K562 (cell line): ENCODE measurements at regions not wholly inside any gene's neighbourhood (a gene's known extent, or its start where the extent isn't known, plus 50 kb on each side); places are given as distances from the start of the nearest gene placed in this dataset.

Experiments used
- ATAC-seq: fragments of 200-7000 bp; cut with Tn5 transposase; 3 replicates; pipeline ENCODE4 v1.9.1; 2020; ENCODE audit warnings: moderate library complexity
- BruUV-seq: library from RNA; stranded (reverse); fragments of 400-500 nt; replicated peaks from 2 replicates; lab custom pipeline; 2021; lab: Mats Ljungman, UMichigan
- CTCF ChIA-PET: fragments of 300-600 bp; formaldehyde crosslinking; extraction: SDS; loops from one replicate; lab custom pipeline; 2021; ENCODE audit warnings: low intra/inter-chr PET ratio; lab: Yijun Ruan, JAX
- POLR2A ChIA-PET: fragments of 300-600, 350-650 bp; sonication (Branson Sonifier 250); formaldehyde crosslinking; extraction: SDS; loops from one replicate; lab custom pipeline; 2021; ENCODE audit warnings: antibody characterized with exemption, inconsistent platforms; lab: Yijun Ruan, JAX
- DNase-seq, 4 experiments: peaks; one replicate each; pipeline versions ENCODE4 v3.0.0 to v3.0.0-alpha.2; 2011 to 2018; ENCODE audit warnings: low spot score in 3 of 4, mixed read lengths in 3 of 4; ENCODE audit errors: extremely low read depth in 1 of 4
- FAIRE-seq: peaks from 2 replicates; lab custom pipeline; 2011; peaks lifted over from hg19 to GRCh38; lab: Jason Lieb, UNC
- H2AFZ ChIP-seq: 2 replicates; pipeline ENCODE4 v1.6.0; 2011; ENCODE audit warnings: low read depth, low read length, control low read depth, inconsistent platforms
- H3K27ac ChIP-seq: fragments of 200-600 bp; 3 replicates; pipeline ENCODE4 v1.8.0; 2011; ENCODE audit warnings: low read depth, mild to moderate bottlenecking, control low read depth, inconsistent platforms, low read length, moderate library complexity, mixed read lengths; ENCODE audit errors: extremely low read depth
- H3K27me3 ChIP-seq, 2 experiments: fragments of 300-600 bp in 1 of 2; 2 replicates in 1 of 2; 3 replicates in 1 of 2; pipeline versions ENCODE4 v1.6.0 to v1.8.0; 2011; ENCODE audit warnings: inconsistent platforms in 2 of 2, low read length in 2 of 2, mild to moderate bottlenecking in 1 of 2, mixed read lengths in 1 of 2, moderate library complexity in 1 of 2; ENCODE audit not compliant: control insufficient read depth in 2 of 2, insufficient read depth in 2 of 2
- H3K36me3 ChIP-seq: fragments of 300-600 bp; 3 replicates; pipeline ENCODE4 v1.8.0; 2011; ENCODE audit warnings: mild to moderate bottlenecking, low read length, inconsistent platforms; ENCODE audit not compliant: control insufficient read depth, insufficient read depth
- H3K4me1 ChIP-seq, 2 experiments: fragments of 200-600 bp in 1 of 2; replicated peaks in 1 of 2; 2 replicates in 1 of 2; 3 replicates in 1 of 2; pipeline versions ENCODE4 v1.5.1 to v1.8.0; 2011; ENCODE audit warnings: inconsistent platforms in 2 of 2, low read length in 2 of 2, mild to moderate bottlenecking in 1 of 2, mixed read lengths in 1 of 2, moderate library complexity in 1 of 2; ENCODE audit not compliant: control insufficient read depth in 2 of 2, insufficient read depth in 2 of 2
- H3K4me2 ChIP-seq: 2 replicates; pipeline ENCODE4 v1.6.1; 2011; ENCODE audit warnings: low read length, control low read depth, inconsistent platforms, mixed read lengths; ENCODE audit not compliant: insufficient read depth
- H3K4me3 ChIP-seq: fragments of 200-600 bp; sonication (generic), shearing (Covaris generic); 2 replicates; pipeline ENCODE4 v1.5.1; 2016; ENCODE audit warnings: control low read depth, inconsistent platforms
- H3K79me2 ChIP-seq: fragments of 200-600 bp; 3 replicates; pipeline ENCODE4 v1.8.0; 2011; ENCODE audit warnings: low read length, inconsistent platforms; ENCODE audit not compliant: control insufficient read depth, insufficient read depth
- H3K9ac ChIP-seq, 2 experiments: 2 replicates each; pipeline versions ENCODE4 v1.6.0 to v1.6.1; 2011; ENCODE audit warnings: low read depth in 2 of 2, low read length in 2 of 2, control low read depth in 1 of 2, inconsistent platforms in 1 of 2, mild to moderate bottlenecking in 1 of 2, mixed read lengths in 1 of 2; ENCODE audit not compliant: insufficient read depth in 1 of 2
- H3K9me1 ChIP-seq: one replicate; pipeline ENCODE4 v1.6.0; 2011; ENCODE audit warnings: inconsistent platforms, mild to moderate bottlenecking, low read length, moderate library complexity; ENCODE audit not compliant: control insufficient read depth, insufficient read depth
- H3K9me3 ChIP-seq: replicated peaks from 2 replicates; pipeline ENCODE4 v1.5.1; 2011; ENCODE audit warnings: low read depth, low read length, inconsistent platforms; ENCODE audit not compliant: control insufficient read depth, insufficient read depth
- H4K20me1 ChIP-seq: replicated peaks from 2 replicates; pipeline ENCODE4 v1.6.1; 2011; ENCODE audit warnings: low read length, inconsistent platforms, mixed read lengths; ENCODE audit not compliant: control insufficient read depth, insufficient read depth
- FOXA1 ChIP-seq: fragments of 450-650 bp; IDR thresholded peaks from 2 replicates; pipeline ENCODE4 v1.6.1; 2016; ENCODE audit warnings: mild to moderate bottlenecking, borderline replicate concordance
- HNRNPLL ChIP-seq: fragments of 200-400 bp; formaldehyde crosslinking; IDR thresholded peaks from 2 replicates; pipeline ENCODE4 v1.6.1; 2017; ENCODE audit warnings: low read length, low read depth, mild to moderate bottlenecking; ENCODE audit not compliant: poor library complexity, severe bottlenecking
- MBD2 ChIP-seq: sonication (generic); IDR thresholded peaks from 2 replicates; pipeline ENCODE4 v1.6.1; 2016; ENCODE audit warnings: low read depth, borderline replicate concordance
- MTA3 ChIP-seq: fragments of 450-650 bp; formaldehyde crosslinking; IDR thresholded peaks from 2 replicates; pipeline ENCODE4 v1.6.1; 2017; ENCODE audit warnings: mild to moderate bottlenecking, borderline replicate concordance
- MXI1 ChIP-seq: IDR thresholded peaks from 2 replicates; pipeline ENCODE4 v1.6.1; 2011; ENCODE audit warnings: low read depth, mild to moderate bottlenecking, improper control_type of control experiment, low read length
- TFAM ChIP-seq: fragments of 250-450 bp; sonication (Bioruptor Pico); conservative IDR thresholded peaks from 2 replicates; pipeline ENCODE4 v1.5.0; 2021; ENCODE audit warnings: mild to moderate bottlenecking, moderate library complexity
- ZSCAN32 ChIP-seq: fragments of 450-650 bp; formaldehyde crosslinking; IDR thresholded peaks from 2 replicates; pipeline ENCODE4 v1.4.0; 2020; ENCODE audit warnings: mild to moderate bottlenecking, moderate library complexity
- WGBS: fragments of 100-300 bp; shearing (Covaris generic); methylation state at CpG from one replicate; pipeline ENCODE4 v1.1.6; 2016; ENCODE audit warnings: low coverage, mixed read lengths; ENCODE audit not compliant: insufficient coverage; ENCODE audit errors: missing lambda C conversion rate; 5-methylcytosine and 5-hydroxymethylcytosine counted together
- in situ Hi-C: fragments of 300-500 bp; cut with MboI; formaldehyde crosslinking; loops from 4 replicates; pipeline ENCODE4 v1.15.0; 2018; ENCODE audit warnings: inconsistent platforms, mixed read lengths
- intact Hi-C: fragments of 100-400 bp; cut with micrococcal nuclease; formaldehyde crosslinking; loops from 2 replicates; pipeline ENCODE4 v1.14.2; 2022
- TF ChIP-seq, protein P1 (sequence below), 3 experiments: fragments of 200-800 bp in 1 of 3; fragments of 250-450 bp in 1 of 3; fragments of 450-650 bp in 1 of 3; sonication (Bioruptor Pico) in 1 of 3; sonication (Bioruptor generic) in 1 of 3; formaldehyde crosslinking in 1 of 3; IDR thresholded peaks; 2 replicates each; pipeline versions ENCODE4 v1.6.1 to v1.8.0; 2016 to 2022; ENCODE audit warnings: mild to moderate bottlenecking in 2 of 3, missing genetic modification characterization in 2 of 3, missing compliant biosample characterization in 1 of 3, moderate library complexity in 1 of 3
- TF ChIP-seq, protein P2 (sequence below): IDR thresholded peaks from 2 replicates; pipeline ENCODE4 v1.6.1; 2016; ENCODE audit warnings: missing genetic modification characterization, missing compliant biosample characterization
- TF ChIP-seq, protein P3 (sequence below): fragments of 250-450 bp; sonication (Bioruptor Pico); IDR thresholded peaks from 2 replicates; pipeline ENCODE4 v1.4.0; 2020; ENCODE audit warnings: mild to moderate bottlenecking, moderate library complexity
- TF ChIP-seq, protein P4 (sequence below): fragments of 450-650 bp; formaldehyde crosslinking; IDR thresholded peaks from 2 replicates; pipeline ENCODE4 v1.4.0; 2022; ENCODE audit warnings: missing genetic modification characterization
- TF ChIP-seq, protein P5 (sequence below), 3 experiments: IDR thresholded peaks in 2 of 3; conservative IDR thresholded peaks in 1 of 3; 2 replicates each; pipeline ENCODE4 v1.5.1; 2011 to 2012; ENCODE audit warnings: low read length in 3 of 3, mild to moderate bottlenecking in 3 of 3, control low read depth in 2 of 3, improper control_type of control experiment in 1 of 3, inconsistent platforms in 1 of 3, low read depth in 1 of 3, mixed read lengths in 1 of 3, moderate library complexity in 1 of 3; ENCODE audit not compliant: insufficient read depth in 2 of 3

GRCh38 chr4:181848357-181848756 lies 394.8 kb upstream of the TENM3 start:
- H3K27ac ChIP-seq = no peak overlapping the region
- H3K9ac ChIP-seq = no peak overlapping the region
- ChIA-PET POLR2A (no interaction called here), CTCF (no interaction called here)
- no peaks in the 10 kb centered on the region for H3K27me3 ChIP-seq
- in situ Hi-C loops (no loop called here), intact Hi-C loops (no loop called here)
- DNase-seq (no peak), ATAC-seq (no peak), FAIRE-seq (no peak)
- no peak overlapping the region for H3K4me2 ChIP-seq
- TF ChIP-seq HNRNPLL (no peak), MBD2 (no peak), MTA3 (no peak), ZSCAN32 (CRISPR knock-in tag) (no peak), FOXA1 (no peak), MXI1 (no peak), TFAM (CRISPR knock-in tag) (no peak)
- TF ChIP-seq, protein P1, sequence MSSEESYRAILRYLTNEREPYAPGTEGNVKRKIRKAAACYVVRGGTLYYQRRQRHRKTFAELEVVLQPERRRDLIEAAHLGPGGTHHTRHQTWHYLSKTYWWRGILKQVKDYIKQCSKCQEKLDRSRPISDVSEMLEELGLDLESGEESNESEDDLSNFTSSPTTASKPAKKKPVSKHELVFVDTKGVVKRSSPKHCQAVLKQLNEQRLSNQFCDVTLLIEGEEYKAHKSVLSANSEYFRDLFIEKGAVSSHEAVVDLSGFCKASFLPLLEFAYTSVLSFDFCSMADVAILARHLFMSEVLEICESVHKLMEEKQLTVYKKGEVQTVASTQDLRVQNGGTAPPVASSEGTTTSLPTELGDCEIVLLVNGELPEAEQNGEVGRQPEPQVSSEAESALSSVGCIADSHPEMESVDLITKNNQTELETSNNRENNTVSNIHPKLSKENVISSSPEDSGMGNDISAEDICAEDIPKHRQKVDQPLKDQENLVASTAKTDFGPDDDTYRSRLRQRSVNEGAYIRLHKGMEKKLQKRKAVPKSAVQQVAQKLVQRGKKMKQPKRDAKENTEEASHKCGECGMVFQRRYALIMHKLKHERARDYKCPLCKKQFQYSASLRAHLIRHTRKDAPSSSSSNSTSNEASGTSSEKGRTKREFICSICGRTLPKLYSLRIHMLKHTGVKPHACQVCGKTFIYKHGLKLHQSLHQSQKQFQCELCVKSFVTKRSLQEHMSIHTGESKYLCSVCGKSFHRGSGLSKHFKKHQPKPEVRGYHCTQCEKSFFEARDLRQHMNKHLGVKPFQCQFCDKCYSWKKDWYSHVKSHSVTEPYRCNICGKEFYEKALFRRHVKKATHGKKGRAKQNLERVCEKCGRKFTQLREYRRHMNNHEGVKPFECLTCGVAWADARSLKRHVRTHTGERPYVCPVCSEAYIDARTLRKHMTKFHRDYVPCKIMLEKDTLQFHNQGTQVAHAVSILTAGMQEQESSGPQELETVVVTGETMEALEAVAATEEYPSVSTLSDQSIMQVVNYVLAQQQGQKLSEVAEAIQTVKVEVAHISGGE (CRISPR knock-in tag; IDR thresholded peaks at IDR 0.05) = no peak
- TF ChIP-seq, protein P2, sequence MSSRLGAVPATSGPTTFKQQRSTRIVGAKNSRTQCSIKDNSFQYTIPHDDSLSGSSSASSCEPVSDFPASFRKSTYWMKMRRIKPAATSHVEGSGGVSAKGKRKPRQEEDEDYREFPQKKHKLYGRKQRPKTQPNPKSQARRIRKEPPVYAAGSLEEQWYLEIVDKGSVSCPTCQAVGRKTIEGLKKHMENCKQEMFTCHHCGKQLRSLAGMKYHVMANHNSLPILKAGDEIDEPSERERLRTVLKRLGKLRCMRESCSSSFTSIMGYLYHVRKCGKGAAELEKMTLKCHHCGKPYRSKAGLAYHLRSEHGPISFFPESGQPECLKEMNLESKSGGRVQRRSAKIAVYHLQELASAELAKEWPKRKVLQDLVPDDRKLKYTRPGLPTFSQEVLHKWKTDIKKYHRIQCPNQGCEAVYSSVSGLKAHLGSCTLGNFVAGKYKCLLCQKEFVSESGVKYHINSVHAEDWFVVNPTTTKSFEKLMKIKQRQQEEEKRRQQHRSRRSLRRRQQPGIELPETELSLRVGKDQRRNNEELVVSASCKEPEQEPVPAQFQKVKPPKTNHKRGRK (tag) = no peak
- TF ChIP-seq, protein P3, sequence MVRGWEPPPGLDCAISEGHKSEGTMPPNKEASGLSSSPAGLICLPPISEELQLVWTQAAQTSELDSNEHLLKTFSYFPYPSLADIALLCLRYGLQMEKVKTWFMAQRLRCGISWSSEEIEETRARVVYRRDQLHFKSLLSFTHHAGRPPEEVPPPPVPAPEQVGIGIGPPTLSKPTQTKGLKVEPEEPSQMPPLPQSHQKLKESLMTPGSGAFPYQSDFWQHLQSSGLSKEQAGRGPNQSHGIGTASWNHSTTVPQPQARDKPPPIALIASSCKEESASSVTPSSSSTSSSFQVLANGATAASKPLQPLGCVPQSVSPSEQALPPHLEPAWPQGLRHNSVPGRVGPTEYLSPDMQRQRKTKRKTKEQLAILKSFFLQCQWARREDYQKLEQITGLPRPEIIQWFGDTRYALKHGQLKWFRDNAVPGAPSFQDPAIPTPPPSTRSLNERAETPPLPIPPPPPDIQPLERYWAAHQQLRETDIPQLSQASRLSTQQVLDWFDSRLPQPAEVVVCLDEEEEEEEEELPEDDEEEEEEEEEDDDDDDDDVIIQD = no peak
- TF ChIP-seq, protein P4, sequence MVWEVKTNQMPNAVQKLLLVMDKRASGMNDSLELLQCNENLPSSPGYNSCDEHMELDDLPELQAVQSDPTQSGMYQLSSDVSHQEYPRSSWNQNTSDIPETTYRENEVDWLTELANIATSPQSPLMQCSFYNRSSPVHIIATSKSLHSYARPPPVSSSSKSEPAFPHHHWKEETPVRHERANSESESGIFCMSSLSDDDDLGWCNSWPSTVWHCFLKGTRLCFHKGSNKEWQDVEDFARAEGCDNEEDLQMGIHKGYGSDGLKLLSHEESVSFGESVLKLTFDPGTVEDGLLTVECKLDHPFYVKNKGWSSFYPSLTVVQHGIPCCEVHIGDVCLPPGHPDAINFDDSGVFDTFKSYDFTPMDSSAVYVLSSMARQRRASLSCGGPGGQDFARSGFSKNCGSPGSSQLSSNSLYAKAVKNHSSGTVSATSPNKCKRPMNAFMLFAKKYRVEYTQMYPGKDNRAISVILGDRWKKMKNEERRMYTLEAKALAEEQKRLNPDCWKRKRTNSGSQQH (CRISPR knock-in tag) = no peak
- TF ChIP-seq, protein P5, sequence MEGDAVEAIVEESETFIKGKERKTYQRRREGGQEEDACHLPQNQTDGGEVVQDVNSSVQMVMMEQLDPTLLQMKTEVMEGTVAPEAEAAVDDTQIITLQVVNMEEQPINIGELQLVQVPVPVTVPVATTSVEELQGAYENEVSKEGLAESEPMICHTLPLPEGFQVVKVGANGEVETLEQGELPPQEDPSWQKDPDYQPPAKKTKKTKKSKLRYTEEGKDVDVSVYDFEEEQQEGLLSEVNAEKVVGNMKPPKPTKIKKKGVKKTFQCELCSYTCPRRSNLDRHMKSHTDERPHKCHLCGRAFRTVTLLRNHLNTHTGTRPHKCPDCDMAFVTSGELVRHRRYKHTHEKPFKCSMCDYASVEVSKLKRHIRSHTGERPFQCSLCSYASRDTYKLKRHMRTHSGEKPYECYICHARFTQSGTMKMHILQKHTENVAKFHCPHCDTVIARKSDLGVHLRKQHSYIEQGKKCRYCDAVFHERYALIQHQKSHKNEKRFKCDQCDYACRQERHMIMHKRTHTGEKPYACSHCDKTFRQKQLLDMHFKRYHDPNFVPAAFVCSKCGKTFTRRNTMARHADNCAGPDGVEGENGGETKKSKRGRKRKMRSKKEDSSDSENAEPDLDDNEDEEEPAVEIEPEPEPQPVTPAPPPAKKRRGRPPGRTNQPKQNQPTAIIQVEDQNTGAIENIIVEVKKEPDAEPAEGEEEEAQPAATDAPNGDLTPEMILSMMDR (IDR thresholded peaks at IDR 0.05 in 2 of 3, conservative IDR thresholded peaks at IDR 0.05 in 1 of 3; ENCODE audit: insufficient read depth in 2 of 3, low read depth in 1 of 3, low read length in 3 of 3) = no peak
- H3K79me2 ChIP-seq = no peaks in the 10 kb centered on the region
- H3K9me1 ChIP-seq = no peaks in the 10 kb centered on the region
- no peaks in the 10 kb centered on the region for H3K9me3 ChIP-seq
- H2AFZ ChIP-seq = no peak overlapping the region
- H3K4me1 ChIP-seq = no peaks in the 10 kb centered on the region
- no TSS peak for BruUV-seq
- H4K20me1 ChIP-seq = no peaks in the 10 kb centered on the region
- H3K36me3 ChIP-seq = no peaks in the 10 kb centered on the region
- H3K4me3 ChIP-seq = no peak overlapping the region
- WGBS = 2% methylated on average over 6 of the region's 6 CpGs
